GM06990 (cell line): ENCODE measurements at regions not wholly inside any gene's neighbourhood (a gene's known extent, or its start where the extent isn't known, plus 50 kb on each side); places are given as distances from the start of the nearest gene placed in this dataset.

Experiments used
- DNase-seq: peaks from one replicate; pipeline ENCODE4 v3.0.0-alpha.2; 2011; ENCODE audit not compliant: insufficient read length; ENCODE audit errors: extremely low read depth
- H3K27me3 ChIP-seq: replicated peaks from 2 replicates; pipeline ENCODE4 v1.6.0; 2011; ENCODE audit warnings: low read length; ENCODE audit not compliant: control insufficient read depth, insufficient read depth
- H3K36me3 ChIP-seq: 2 replicates; pipeline ENCODE4 v1.5.1; 2011; ENCODE audit warnings: low read length; ENCODE audit not compliant: control insufficient read depth, insufficient read depth
- H3K4me3 ChIP-seq: replicated peaks from 2 replicates; pipeline ENCODE4 v1.5.1; 2011; ENCODE audit warnings: low read depth, mild to moderate bottlenecking, control low read depth, low read length
- TF ChIP-seq, protein P1 (sequence below): IDR thresholded peaks from 2 replicates; pipeline ENCODE4 v1.5.1; 2011; ENCODE audit warnings: low read length, control low read depth, mild to moderate bottlenecking, inconsistent platforms; ENCODE audit not compliant: insufficient read depth, poor library complexity, severe bottlenecking

GRCh38 chr4:141290771-141291170 is 70.1 kb downstream of the ZNF330 start:
- TF ChIP-seq, protein P1, sequence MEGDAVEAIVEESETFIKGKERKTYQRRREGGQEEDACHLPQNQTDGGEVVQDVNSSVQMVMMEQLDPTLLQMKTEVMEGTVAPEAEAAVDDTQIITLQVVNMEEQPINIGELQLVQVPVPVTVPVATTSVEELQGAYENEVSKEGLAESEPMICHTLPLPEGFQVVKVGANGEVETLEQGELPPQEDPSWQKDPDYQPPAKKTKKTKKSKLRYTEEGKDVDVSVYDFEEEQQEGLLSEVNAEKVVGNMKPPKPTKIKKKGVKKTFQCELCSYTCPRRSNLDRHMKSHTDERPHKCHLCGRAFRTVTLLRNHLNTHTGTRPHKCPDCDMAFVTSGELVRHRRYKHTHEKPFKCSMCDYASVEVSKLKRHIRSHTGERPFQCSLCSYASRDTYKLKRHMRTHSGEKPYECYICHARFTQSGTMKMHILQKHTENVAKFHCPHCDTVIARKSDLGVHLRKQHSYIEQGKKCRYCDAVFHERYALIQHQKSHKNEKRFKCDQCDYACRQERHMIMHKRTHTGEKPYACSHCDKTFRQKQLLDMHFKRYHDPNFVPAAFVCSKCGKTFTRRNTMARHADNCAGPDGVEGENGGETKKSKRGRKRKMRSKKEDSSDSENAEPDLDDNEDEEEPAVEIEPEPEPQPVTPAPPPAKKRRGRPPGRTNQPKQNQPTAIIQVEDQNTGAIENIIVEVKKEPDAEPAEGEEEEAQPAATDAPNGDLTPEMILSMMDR, result no peak
- Histone ChIP-seq H3K27me3 (no peaks in the 10 kb centered on the region), H3K36me3 (no peaks in the 10 kb centered on the region), H3K4me3 (no peak overlapping the region)
- DNase-seq, result no peak

- Histone ChIP-seq H3K36me3 (no peaks in the 10 kb centered on the region), H3K4me3 (no peak overlapping the region), H3K27me3 (no peaks in the 10 kb centered on the region)
- TF ChIP-seq, protein P1, result no peak
- no peak for DNase-seq
Observed at GRCh38 chr4:141294306-141294705, 73.6 kb downstream of the ZNF330 start.

- no peak for DNase-seq
- Histone ChIP-seq H3K27me3 (no peaks in the 10 kb centered on the region), H3K36me3 (no peaks in the 10 kb centered on the region), H3K4me3 (no peak overlapping the region)
- TF ChIP-seq, protein P1, result no peak
Observed at GRCh38 chr4:141301216-141301615, 80.5 kb downstream of the ZNF330 start.

DNA sequence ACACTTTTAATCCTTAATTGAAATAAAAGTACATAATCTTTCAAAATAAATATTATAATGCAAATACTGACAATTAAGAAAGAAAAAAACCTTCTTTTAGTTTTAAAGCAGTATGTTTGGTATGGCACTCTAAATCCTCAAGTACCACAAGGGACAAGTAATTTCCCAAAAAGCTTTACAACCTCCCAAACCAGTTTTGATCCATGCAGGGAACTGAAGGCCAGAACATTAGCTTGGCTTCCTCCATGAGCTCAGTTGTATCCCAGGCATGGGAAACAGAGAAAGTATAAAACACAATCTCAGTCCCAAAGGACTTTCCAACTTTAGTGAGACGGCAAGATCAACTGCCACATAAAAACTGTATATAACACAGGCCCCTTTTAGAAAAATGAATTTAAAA is 82.2 kb downstream of the ZNF330 start:
- H3K4me3 ChIP-seq, result no peak overlapping the region
- TF ChIP-seq, protein P1, result no peak

GRCh38 chr4:141304346-141304745 is 83.7 kb downstream of the ZNF330 start:
- TF ChIP-seq, protein P1, result no peak
- H3K36me3 ChIP-seq, result no peaks in the 10 kb centered on the region
- no peaks in the 10 kb centered on the region for H3K27me3 ChIP-seq
- no peak overlapping the region for H3K4me3 ChIP-seq
- no peak for DNase-seq

More for the DNA sequence above, 82.2 kb downstream of the ZNF330 start:
- DNase-seq, result no peak
- Histone ChIP-seq H3K36me3 (no peaks in the 10 kb centered on the region), H3K27me3 (no peaks in the 10 kb centered on the region)

GRCh38 chr4:141306331-141306730 is 85.6 kb downstream of the ZNF330 start:
- no peaks in the 10 kb centered on the region for H3K27me3 ChIP-seq
- H3K36me3 ChIP-seq, result no peaks in the 10 kb centered on the region
- H3K4me3 ChIP-seq, result no peak overlapping the region
- TF ChIP-seq, protein P1, result no peak
- DNase-seq, result no peak
